HCT116 (cell line): ENCODE measurements at regions not wholly inside any gene's neighbourhood (a gene's known extent, or its start where the extent isn't known, plus 50 kb on each side); places are given as distances from the start of the nearest gene placed in this dataset.
A peak's percentile ranks its signal among the peaks of the same experiment; 100 is the strongest.

Source experiments
- ATAC-seq: fragments of 200-7000 bp; cut with Tn5 transposase; 2 replicates; pipeline ENCODE4 v1.9.1; 2020; ENCODE audit warnings: mild to moderate bottlenecking, moderate library complexity
- BruUV-seq: library from RNA; stranded (reverse); fragments of 400-500 nt; replicated peaks from 2 replicates; lab custom pipeline; 2021; lab: Mats Ljungman, UMichigan
- CTCF ChIA-PET: fragments of 300-600 bp; sonication (Branson Sonifier 250); formaldehyde crosslinking; loops from one replicate; lab custom pipeline; 2021; ENCODE audit warnings: antibody characterized with exemption; lab: Charles Lee
- POLR2A ChIA-PET: fragments of 300-600, 350-600 bp; sonication (Branson Sonifier 250); formaldehyde crosslinking; loops from one replicate; lab custom pipeline; 2021; ENCODE audit warnings: antibody characterized with exemption; lab: Charles Lee
- RAD21 ChIA-PET, 2 experiments: fragments of 300-600 bp; sonication (Branson Sonifier 250); formaldehyde crosslinking; loops; one replicate each; lab custom pipeline; 2023; ENCODE audit warnings: low total read pairs in 2 of 2; ENCODE audit not compliant: uncharacterized antibody in 2 of 2, unreplicated experiment in 2 of 2, low non-redundant PET in 1 of 2; lab: Charles Lee
- DNase-seq: peaks from one replicate; pipeline ENCODE4 v3.0.0-alpha.2; 2010; ENCODE audit warnings: low read depth, low spot score
- H2AFZ ChIP-seq: fragments of 200-600 bp; shearing (Covaris generic), sonication (generic); 2 replicates; pipeline ENCODE4 v1.6.1; 2017; ENCODE audit warnings: low read depth, mixed run types, mixed read lengths, antibody characterized with exemption, low read length; ENCODE audit not compliant: poor library complexity, severe bottlenecking
- H3K27ac ChIP-seq: 2 replicates; pipeline ENCODE4 v1.5.1; 2012; ENCODE audit warnings: low read depth, low read length
- H3K27me3 ChIP-seq: fragments of 200-600 bp; sonication (generic); 2 replicates; pipeline ENCODE4 v1.6.1; 2016; ENCODE audit warnings: mixed run types, low read length, mixed read lengths; ENCODE audit not compliant: insufficient read depth
- H3K36me3 ChIP-seq, 2 experiments: fragments of 200-500 bp in 1 of 2; fragments of 200-600 bp in 1 of 2; sonication (Bioruptor generic) in 1 of 2; sonication (generic) in 1 of 2; 2 replicates each; pipeline versions ENCODE4 v1.5.1 to v1.6.1; 2014 to 2016; ENCODE audit warnings: low read length in 2 of 2, inconsistent platforms in 1 of 2, mixed read lengths in 1 of 2, mixed run types in 1 of 2; ENCODE audit not compliant: insufficient read depth in 2 of 2, control insufficient read depth in 1 of 2
- H3K4me1 ChIP-seq, 2 experiments: fragments of 200-600 bp in 1 of 2; sonication (generic) in 1 of 2; 2 replicates each; pipeline versions ENCODE4 v1.5.1 to v1.6.1; 2012 to 2017; ENCODE audit warnings: low read length in 2 of 2, inconsistent platforms in 1 of 2, mild to moderate bottlenecking in 1 of 2, mixed read lengths in 1 of 2, mixed run types in 1 of 2, moderate library complexity in 1 of 2; ENCODE audit not compliant: insufficient read depth in 2 of 2, control insufficient read depth in 1 of 2
- H3K4me2 ChIP-seq: fragments of 200-600 bp; sonication (generic); 2 replicates; pipeline ENCODE4 v1.6.1; 2017; ENCODE audit warnings: mixed run types, low read length, mixed read lengths
- H3K4me3 ChIP-seq, 2 experiments: fragments of 200-600 bp in 1 of 2; sonication (generic) in 1 of 2; replicated peaks in 1 of 2; 2 replicates each; pipeline ENCODE4 v1.5.1; 2011 to 2016; ENCODE audit warnings: low read length in 2 of 2, control low read depth in 1 of 2, low read depth in 1 of 2, mild to moderate bottlenecking in 1 of 2, mixed read lengths in 1 of 2, mixed run types in 1 of 2
- H3K79me2 ChIP-seq: fragments of 200-600 bp; sonication (generic); 2 replicates; pipeline ENCODE4 v1.6.1; 2017; ENCODE audit warnings: mild to moderate bottlenecking, mixed run types, low read length, moderate library complexity, mixed read lengths; ENCODE audit not compliant: insufficient read depth
- H3K9ac ChIP-seq: fragments of 200-600 bp; sonication (generic); 2 replicates; pipeline ENCODE4 v1.6.1; 2016; ENCODE audit warnings: low read length, mixed read lengths
- H3K9me2 ChIP-seq: fragments of 200-600 bp; sonication (generic), shearing (Covaris generic); 2 replicates; pipeline ENCODE4 v1.6.1; 2017; ENCODE audit warnings: mixed run types, mild to moderate bottlenecking, moderate library complexity; ENCODE audit not compliant: insufficient read depth
- H3K9me3 ChIP-seq, 2 experiments: fragments of 200-500 bp in 1 of 2; fragments of 200-600 bp in 1 of 2; sonication (Bioruptor generic) in 1 of 2; sonication (generic) in 1 of 2; 2 replicates each; pipeline ENCODE4 v1.6.1; 2014 to 2017; ENCODE audit warnings: low read length in 2 of 2, mixed read lengths in 2 of 2, inconsistent platforms in 1 of 2, low read depth in 1 of 2, mild to moderate bottlenecking in 1 of 2, mixed run types in 1 of 2, moderate library complexity in 1 of 2; ENCODE audit not compliant: control insufficient read depth in 1 of 2, insufficient read depth in 1 of 2
- H4K20me1 ChIP-seq: fragments of 200-600 bp; sonication (generic), shearing (Covaris generic); 2 replicates; pipeline ENCODE4 v1.6.1; 2017; ENCODE audit warnings: mixed run types, mild to moderate bottlenecking, moderate library complexity; ENCODE audit not compliant: insufficient read depth
- CTCF ChIP-seq, 3 experiments: fragments of 200-600 bp in 1 of 3; sonication (generic) in 1 of 3; IDR thresholded peaks in 2 of 3; conservative IDR thresholded peaks in 1 of 3; 2 replicates each; pipeline ENCODE4 v1.5.1; 2012 to 2017; ENCODE audit warnings: low read depth in 2 of 3, low read length in 2 of 3, antibody characterized with exemption in 1 of 3, borderline replicate concordance in 1 of 3, control low read depth in 1 of 3, mild to moderate bottlenecking in 1 of 3, mixed read lengths in 1 of 3, mixed run types in 1 of 3, moderate library complexity in 1 of 3; ENCODE audit not compliant: insufficient read depth in 1 of 3
- POLR2A ChIP-seq: IDR thresholded peaks from 2 replicates; pipeline ENCODE4 v1.7.0; 2011; ENCODE audit warnings: borderline replicate concordance; ENCODE audit not compliant: insufficient read depth, insufficient read length; ENCODE audit errors: extremely low read depth
- intact Hi-C: fragments of 100-400 bp; cut with micrococcal nuclease; formaldehyde crosslinking; loops from 2 replicates; pipeline ENCODE4 v1.10.0; 2022
- TF ChIP-seq, protein P1 (sequence below): IDR thresholded peaks from 2 replicates; pipeline ENCODE4 v1.6.1; 2012; ENCODE audit warnings: low read depth

- Histone ChIP-seq H3K27ac (no peak overlapping the region), H3K27me3 (no peaks in the 10 kb centered on the region), H2AFZ (no peak overlapping the region), H3K4me2 (no peak overlapping the region), H3K9me2 (no peaks in the 10 kb centered on the region), H3K4me3 (no peak overlapping the region), H3K9me3 (no peaks in the 10 kb centered on the region), H3K4me1 (no peaks in the 10 kb centered on the region), H3K36me3 (no peaks in the 10 kb centered on the region), H3K9ac (no peak overlapping the region), H4K20me1 (no peaks in the 10 kb centered on the region), H3K79me2 (no peaks in the 10 kb centered on the region)
- BruUV-seq: no TSS peak
- RAD21 ChIA-PET: no interaction called here
- DNase-seq: no peak
- CTCF ChIA-PET: no interaction called here
- intact Hi-C loops: no loop called here
- POLR2A ChIA-PET: no interaction called here
- ATAC-seq: no peak
- no peak for TF ChIP-seq CTCF (IDR thresholded peaks at IDR 0.05 in 2 of 3, conservative IDR thresholded peaks at IDR 0.05 in 1 of 3; ENCODE audit: borderline replicate concordance in 1 of 3, insufficient read depth in 1 of 3, low read depth in 2 of 3, low read length in 2 of 3)
These were observed 280.1 kb upstream of the HTR1E start for GRCh38 chr6:86657192-86657591.

DNA sequence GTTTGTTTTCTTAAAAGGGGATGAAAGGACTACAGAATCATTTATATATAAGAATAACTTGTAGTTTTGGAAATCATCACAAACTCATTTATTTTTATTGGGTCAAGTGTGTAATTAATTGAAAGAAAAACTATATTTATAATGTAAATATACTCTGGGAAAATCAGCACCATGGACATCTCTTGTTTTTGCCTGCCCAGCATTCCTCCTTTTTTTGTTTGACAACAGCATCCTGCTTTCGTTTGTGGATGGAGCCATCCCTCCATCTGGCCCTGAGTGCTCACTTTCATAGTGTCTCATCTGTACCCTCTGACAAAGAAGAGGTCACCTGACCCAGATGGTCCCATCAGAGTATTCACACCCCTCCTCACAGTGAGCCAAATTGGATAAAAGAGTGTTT lies 308.2 kb upstream of the HTR1E start:
- Histone ChIP-seq H3K9me3 (no peaks in the 10 kb centered on the region), H3K9me2 (no peaks in the 10 kb centered on the region), H3K27ac (no peak overlapping the region), H3K4me2 (no peak overlapping the region), H2AFZ (no peak overlapping the region), H3K4me3 (no peak overlapping the region), H4K20me1 (no peaks in the 10 kb centered on the region), H3K36me3 (no peaks in the 10 kb centered on the region), H3K9ac (no peak overlapping the region), H3K4me1 (no peaks in the 10 kb centered on the region), H3K27me3 (no peaks in the 10 kb centered on the region), H3K79me2 (no peaks in the 10 kb centered on the region)
- ChIA-PET RAD21 (no interaction called here), CTCF (no interaction called here), POLR2A (no interaction called here)
- intact Hi-C loops: no loop called here
- TF ChIP-seq POLR2A: no peak
- TF ChIP-seq, protein P1, sequence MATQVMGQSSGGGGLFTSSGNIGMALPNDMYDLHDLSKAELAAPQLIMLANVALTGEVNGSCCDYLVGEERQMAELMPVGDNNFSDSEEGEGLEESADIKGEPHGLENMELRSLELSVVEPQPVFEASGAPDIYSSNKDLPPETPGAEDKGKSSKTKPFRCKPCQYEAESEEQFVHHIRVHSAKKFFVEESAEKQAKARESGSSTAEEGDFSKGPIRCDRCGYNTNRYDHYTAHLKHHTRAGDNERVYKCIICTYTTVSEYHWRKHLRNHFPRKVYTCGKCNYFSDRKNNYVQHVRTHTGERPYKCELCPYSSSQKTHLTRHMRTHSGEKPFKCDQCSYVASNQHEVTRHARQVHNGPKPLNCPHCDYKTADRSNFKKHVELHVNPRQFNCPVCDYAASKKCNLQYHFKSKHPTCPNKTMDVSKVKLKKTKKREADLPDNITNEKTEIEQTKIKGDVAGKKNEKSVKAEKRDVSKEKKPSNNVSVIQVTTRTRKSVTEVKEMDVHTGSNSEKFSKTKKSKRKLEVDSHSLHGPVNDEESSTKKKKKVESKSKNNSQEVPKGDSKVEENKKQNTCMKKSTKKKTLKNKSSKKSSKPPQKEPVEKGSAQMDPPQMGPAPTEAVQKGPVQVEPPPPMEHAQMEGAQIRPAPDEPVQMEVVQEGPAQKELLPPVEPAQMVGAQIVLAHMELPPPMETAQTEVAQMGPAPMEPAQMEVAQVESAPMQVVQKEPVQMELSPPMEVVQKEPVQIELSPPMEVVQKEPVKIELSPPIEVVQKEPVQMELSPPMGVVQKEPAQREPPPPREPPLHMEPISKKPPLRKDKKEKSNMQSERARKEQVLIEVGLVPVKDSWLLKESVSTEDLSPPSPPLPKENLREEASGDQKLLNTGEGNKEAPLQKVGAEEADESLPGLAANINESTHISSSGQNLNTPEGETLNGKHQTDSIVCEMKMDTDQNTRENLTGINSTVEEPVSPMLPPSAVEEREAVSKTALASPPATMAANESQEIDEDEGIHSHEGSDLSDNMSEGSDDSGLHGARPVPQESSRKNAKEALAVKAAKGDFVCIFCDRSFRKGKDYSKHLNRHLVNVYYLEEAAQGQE: 0 out of 2 replicates have a peak, but pooled peaks have one; percentile 4
- no TSS peak for BruUV-seq
- no peak for ATAC-seq
- no peak for DNase-seq
